ENCODE measurements at regions not wholly inside any gene's neighbourhood (a gene's known extent, or its start where the extent isn't known, plus 50 kb on each side); places are given as distances from the start of the nearest gene placed in this dataset.

GRCh38 chr2:37569986-37570679, 101.3 kb downstream of the CDC42EP3 start:
- Histone ChIP-seq H2BK20ac (ENCODE audit: low read depth, low read length) (peak overlapping the region; percentile 94), H3K4me2 (ENCODE audit: low read depth, low read length) (peak overlapping the region; percentile 61; the same call in 1 of the 2 replicates), H3K27me3 (ENCODE audit: control insufficient read depth, insufficient read depth, low read length) (no peaks in the 10 kb centered on the region), H3K14ac (replicated peaks; ENCODE audit: low read depth, low read length) (peak overlapping the region; percentile 80), H2AFZ (replicated peaks; ENCODE audit: low read length, poor library complexity) (no peak overlapping the region), H2BK5ac (ENCODE audit: low read depth, low read length, poor library complexity, severe bottlenecking) (peak overlapping the region; percentile 93), H3K9me1 (ENCODE audit: insufficient read depth, low read length) (peaks cover 9% of the 10 kb centered on the region), H4K20me1 (ENCODE audit: insufficient read depth, low read length) (no peaks in the 10 kb centered on the region), H3K4me1 (ENCODE audit: control insufficient read depth, insufficient read depth, low read length) (peaks cover 28% of the 10 kb centered on the region), H3K56ac (ENCODE audit: extremely low read depth, insufficient read depth, low read length) (peak overlapping the region; percentile 51; the same call in 1 of the 2 replicates), H2AK5ac (ENCODE audit: low read depth, low read length) (peak overlapping the region; percentile 95; the same call in 1 of the 2 replicates), H3K4me3 (ENCODE audit: insufficient read depth, low read depth, low read length) (no peak overlapping the region), H2AK9ac (replicated peaks; ENCODE audit: low read depth, low read length, poor library complexity) (no peak overlapping the region), H2BK120ac (ENCODE audit: low read depth, low read length) (peak overlapping the region; percentile 83), H3K9me3 (ENCODE audit: control insufficient read depth, insufficient read depth, low read length) (no peaks in the 10 kb centered on the region), H3K36me3 (ENCODE audit: control insufficient read depth, insufficient read depth, low read length) (no peaks in the 10 kb centered on the region), H4K5ac (ENCODE audit: low read depth, low read length) (peak overlapping the region; percentile 69; the same call in 1 of the 2 replicates), H3K27ac (ENCODE audit: insufficient read depth, low read length) (no peak overlapping the region), H3K18ac (ENCODE audit: low read depth, low read length) (peak overlapping the region; percentile 96; the same call in 1 of the 2 replicates), H4K91ac (ENCODE audit: insufficient read depth, low read depth, low read length) (peak overlapping the region; percentile 95), H3K23ac (ENCODE audit: low read depth, low read length) (peak overlapping the region; percentile 89; the same call in 1 of the 2 replicates), H3K4ac (ENCODE audit: low read depth, low read length) (peak overlapping the region; percentile 92), H2BK15ac (ENCODE audit: low read depth, low read length) (peak overlapping the region; percentile 83; the same call in 1 of the 3 replicates), H4K8ac (ENCODE audit: low read depth in 2 of 2, low read length in 2 of 2) (peak overlapping the region; percentile 26 to 73; a peak in 3 of 4 replicates), H3K9ac (ENCODE audit: low read depth, low read length) (no peak overlapping the region), H3K79me1 (ENCODE audit: low read depth in 1 of 2, low read length in 2 of 2) (peaks cover 0 to 7% of the 10 kb centered on the region in 2 experiments; a peak in 2 of 4 replicates)
- ChIA-PET POLR2A (ENCODE audit: unreplicated experiment) (no interaction called here), CTCF (no interaction called here)
- peak; percentile 20; the same call in 1 of the 2 replicates for TF ChIP-seq BHLHE40 (IDR thresholded peaks at IDR 0.05; ENCODE audit: low read depth, low read length)
- no peak for TF ChIP-seq MAZ (IDR thresholded peaks at IDR 0.05; ENCODE audit: borderline replicate concordance, low read depth, low read length)
- TF ChIP-seq RAD21 (IDR thresholded peaks at IDR 0.05; ENCODE audit: low read length): 0 out of 2 replicates have a peak, but pooled peaks have one; percentile 2
- TF ChIP-seq RCOR1 (IDR thresholded peaks at IDR 0.05; ENCODE audit: insufficient replicate concordance, low read length): no peak
- no peak for TF ChIP-seq MAFK (IDR thresholded peaks at IDR 0.05; ENCODE audit: low read depth, low read length)
- TF ChIP-seq RFX5 (IDR thresholded peaks at IDR 0.05; ENCODE audit: low read depth, low read length): no peak
- TF ChIP-seq MXI1 (IDR thresholded peaks at IDR 0.05; ENCODE audit: borderline replicate concordance, low read depth, low read length): no peak
- TF ChIP-seq NFE2L2 (IDR thresholded peaks at IDR 0.05; ENCODE audit: low read depth, low read length): no peak
- TF ChIP-seq FOS (IDR thresholded peaks at IDR 0.05; ENCODE audit: low read depth, low read length): no peak
- no peak for TF ChIP-seq CTCF (conservative IDR thresholded peaks at IDR 0.05; ENCODE audit: low read depth, low read length)
- no peak for TF ChIP-seq ELK1 (IDR thresholded peaks at IDR 0.05; ENCODE audit: borderline replicate concordance, low read depth, low read length)
- 0 out of 2 replicates have a peak, but pooled peaks have one; percentile 4 for TF ChIP-seq SMC3 (IDR thresholded peaks at IDR 0.05; ENCODE audit: low read depth, low read length)
- peak; percentile 40; the same call in 1 of the 2 replicates for TF ChIP-seq CEBPB (IDR thresholded peaks at IDR 0.05; ENCODE audit: low read depth, low read length)
- DNase-seq (peak; percentile 85), ATAC-seq (ENCODE audit: low read depth) (peak; percentile 48)
- dilution Hi-C loops (cut with HindIII; ENCODE audit: low sequenced_read_pairs, unreplicated experiment): no loop called here
- no TSS peak for BruUV-seq (replicated peaks)
- no CpG with 5 or more reads among the region's 3 CpGs for WGBS, 2 experiments (ENCODE audit: extremely low coverage in 2 of 2, insufficient read length in 1 of 2)
- in situ Hi-C loops (cut with MboI; ENCODE audit: low sequenced_read_pairs): no loop called here
- intact Hi-C loops (cut with micrococcal nuclease): loop anchor here (5.0 kb wide), 2 partner anchors 67 to 262 kb away; no protein-coding TSS in a partner anchor

Data from IMR-90 (cell line).